HL-60 (cell line): ENCODE measurements at regions not wholly inside any gene's neighbourhood (a gene's known extent, or its start where the extent isn't known, plus 50 kb on each side); places are given as distances from the start of the nearest gene placed in this dataset.

Experiments used
- DNase-seq, 2 experiments: peaks; one replicate each; pipeline ENCODE4 v3.0.0-alpha.2; 2010 to 2020; ENCODE audit warnings: low read depth in 1 of 2, low spot score in 1 of 2
- H3K27ac ChIP-seq: fragments of 250-450 bp; sonication (Bioruptor Pico); replicated peaks from 2 replicates; pipeline ENCODE4 v1.5.1; 2020; ENCODE audit warnings: mild to moderate bottlenecking, moderate library complexity
- H3K27me3 ChIP-seq: fragments of 250-450 bp; sonication (Bioruptor Pico); 2 replicates; pipeline ENCODE4 v1.5.1; 2021; ENCODE audit warnings: mild to moderate bottlenecking, moderate library complexity; ENCODE audit not compliant: insufficient read depth, poor library complexity, severe bottlenecking
- H3K4me3 ChIP-seq: replicated peaks from 2 replicates; pipeline ENCODE4 v1.5.1; 2011; ENCODE audit warnings: mild to moderate bottlenecking, control low read depth, low read length; ENCODE audit not compliant: insufficient read depth
- GABPA ChIP-seq: IDR thresholded peaks from 2 replicates; pipeline ENCODE4 v1.6.1; 2012; ENCODE audit warnings: low read depth
- POLR2AphosphoS5 ChIP-seq: IDR thresholded peaks from 2 replicates; pipeline ENCODE4 v1.6.1; 2012; ENCODE audit warnings: low read depth
- SPI1 ChIP-seq: IDR thresholded peaks from 2 replicates; pipeline ENCODE4 v1.6.1; 2012; ENCODE audit warnings: low read depth, mild to moderate bottlenecking, borderline replicate concordance
- TF ChIP-seq, protein P1 (sequence below): IDR thresholded peaks from one replicate; pipeline ENCODE4 v1.5.1; 2011; ENCODE audit warnings: low read length, control low read depth, inconsistent platforms; ENCODE audit not compliant: insufficient read depth
- TF ChIP-seq, protein P2 (sequence below): IDR thresholded peaks from 2 replicates; pipeline ENCODE4 v1.6.1; 2012; ENCODE audit warnings: low read depth; ENCODE audit not compliant: insufficient replicate concordance

DNA sequence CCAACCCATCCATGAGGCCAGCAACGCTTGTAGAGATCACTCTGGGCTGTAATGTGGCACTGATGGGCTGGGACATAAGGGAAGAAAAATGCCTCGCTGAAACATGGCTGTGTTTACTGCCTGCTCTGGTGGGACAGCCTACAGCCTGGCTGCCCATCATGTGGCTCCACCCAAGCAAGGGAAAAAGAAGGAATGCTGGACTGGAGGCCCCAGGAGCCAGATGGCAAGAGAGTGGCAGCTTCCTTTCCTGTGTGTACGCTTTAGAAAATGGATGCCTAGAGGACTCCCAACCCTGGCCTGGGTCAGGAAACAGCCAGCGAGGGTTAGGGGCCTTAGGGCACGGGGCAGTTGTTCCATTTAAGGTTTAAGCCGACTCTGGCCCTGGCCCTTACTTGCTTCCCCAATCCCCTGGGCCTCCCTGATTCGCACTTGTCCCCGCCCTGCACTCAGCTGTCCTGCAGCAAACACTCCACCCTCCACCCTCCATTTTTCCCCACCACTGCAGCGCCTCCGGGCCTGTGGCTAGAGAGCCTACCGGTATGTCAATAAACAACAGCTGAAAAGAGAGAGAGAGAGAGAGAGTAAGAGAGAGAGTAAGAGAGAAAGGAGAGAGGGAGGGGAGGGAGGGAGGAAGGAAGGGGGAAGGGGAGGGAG, 819.4 kb downstream of the SEMA5A start:
- Histone ChIP-seq H3K27me3 (no peaks in the 10 kb centered on the region), H3K27ac (no peak overlapping the region), H3K4me3 (no peak overlapping the region)
- TF ChIP-seq, protein P1, sequence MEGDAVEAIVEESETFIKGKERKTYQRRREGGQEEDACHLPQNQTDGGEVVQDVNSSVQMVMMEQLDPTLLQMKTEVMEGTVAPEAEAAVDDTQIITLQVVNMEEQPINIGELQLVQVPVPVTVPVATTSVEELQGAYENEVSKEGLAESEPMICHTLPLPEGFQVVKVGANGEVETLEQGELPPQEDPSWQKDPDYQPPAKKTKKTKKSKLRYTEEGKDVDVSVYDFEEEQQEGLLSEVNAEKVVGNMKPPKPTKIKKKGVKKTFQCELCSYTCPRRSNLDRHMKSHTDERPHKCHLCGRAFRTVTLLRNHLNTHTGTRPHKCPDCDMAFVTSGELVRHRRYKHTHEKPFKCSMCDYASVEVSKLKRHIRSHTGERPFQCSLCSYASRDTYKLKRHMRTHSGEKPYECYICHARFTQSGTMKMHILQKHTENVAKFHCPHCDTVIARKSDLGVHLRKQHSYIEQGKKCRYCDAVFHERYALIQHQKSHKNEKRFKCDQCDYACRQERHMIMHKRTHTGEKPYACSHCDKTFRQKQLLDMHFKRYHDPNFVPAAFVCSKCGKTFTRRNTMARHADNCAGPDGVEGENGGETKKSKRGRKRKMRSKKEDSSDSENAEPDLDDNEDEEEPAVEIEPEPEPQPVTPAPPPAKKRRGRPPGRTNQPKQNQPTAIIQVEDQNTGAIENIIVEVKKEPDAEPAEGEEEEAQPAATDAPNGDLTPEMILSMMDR, result no peak
- TF ChIP-seq, protein P2, sequence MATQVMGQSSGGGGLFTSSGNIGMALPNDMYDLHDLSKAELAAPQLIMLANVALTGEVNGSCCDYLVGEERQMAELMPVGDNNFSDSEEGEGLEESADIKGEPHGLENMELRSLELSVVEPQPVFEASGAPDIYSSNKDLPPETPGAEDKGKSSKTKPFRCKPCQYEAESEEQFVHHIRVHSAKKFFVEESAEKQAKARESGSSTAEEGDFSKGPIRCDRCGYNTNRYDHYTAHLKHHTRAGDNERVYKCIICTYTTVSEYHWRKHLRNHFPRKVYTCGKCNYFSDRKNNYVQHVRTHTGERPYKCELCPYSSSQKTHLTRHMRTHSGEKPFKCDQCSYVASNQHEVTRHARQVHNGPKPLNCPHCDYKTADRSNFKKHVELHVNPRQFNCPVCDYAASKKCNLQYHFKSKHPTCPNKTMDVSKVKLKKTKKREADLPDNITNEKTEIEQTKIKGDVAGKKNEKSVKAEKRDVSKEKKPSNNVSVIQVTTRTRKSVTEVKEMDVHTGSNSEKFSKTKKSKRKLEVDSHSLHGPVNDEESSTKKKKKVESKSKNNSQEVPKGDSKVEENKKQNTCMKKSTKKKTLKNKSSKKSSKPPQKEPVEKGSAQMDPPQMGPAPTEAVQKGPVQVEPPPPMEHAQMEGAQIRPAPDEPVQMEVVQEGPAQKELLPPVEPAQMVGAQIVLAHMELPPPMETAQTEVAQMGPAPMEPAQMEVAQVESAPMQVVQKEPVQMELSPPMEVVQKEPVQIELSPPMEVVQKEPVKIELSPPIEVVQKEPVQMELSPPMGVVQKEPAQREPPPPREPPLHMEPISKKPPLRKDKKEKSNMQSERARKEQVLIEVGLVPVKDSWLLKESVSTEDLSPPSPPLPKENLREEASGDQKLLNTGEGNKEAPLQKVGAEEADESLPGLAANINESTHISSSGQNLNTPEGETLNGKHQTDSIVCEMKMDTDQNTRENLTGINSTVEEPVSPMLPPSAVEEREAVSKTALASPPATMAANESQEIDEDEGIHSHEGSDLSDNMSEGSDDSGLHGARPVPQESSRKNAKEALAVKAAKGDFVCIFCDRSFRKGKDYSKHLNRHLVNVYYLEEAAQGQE, result no peak
- TF ChIP-seq GABPA (no peak), SPI1 (no peak), POLR2AphosphoS5 (no peak)
- no peak for DNase-seq

DNA sequence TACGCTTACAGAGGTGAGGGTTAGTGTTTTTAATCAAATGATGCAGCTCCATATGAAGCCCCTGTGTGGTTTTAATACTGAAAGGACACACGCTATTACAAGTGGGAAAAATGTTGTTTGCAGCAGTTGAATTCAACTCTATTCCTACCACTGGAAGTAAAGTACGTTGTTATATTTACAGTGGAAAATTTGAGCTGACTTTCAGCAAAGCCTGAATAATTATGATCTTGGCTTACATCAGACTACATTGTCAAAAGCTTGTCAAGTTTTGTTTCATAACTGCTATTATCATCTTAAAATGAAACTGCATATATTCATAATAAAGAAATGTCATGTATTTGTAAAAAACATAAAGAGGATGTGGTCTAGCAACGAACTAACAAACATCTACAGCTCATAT, 818.5 kb downstream of the SEMA5A start:
- H3K4me3 ChIP-seq, result no peak overlapping the region
- H3K27me3 ChIP-seq, result no peaks in the 10 kb centered on the region
- TF ChIP-seq SPI1 (no peak), POLR2AphosphoS5 (no peak), GABPA (no peak)
- TF ChIP-seq, protein P1, result no peak
- TF ChIP-seq, protein P2, result no peak
- no peak for DNase-seq
- H3K27ac ChIP-seq, result no peak overlapping the region

DNA sequence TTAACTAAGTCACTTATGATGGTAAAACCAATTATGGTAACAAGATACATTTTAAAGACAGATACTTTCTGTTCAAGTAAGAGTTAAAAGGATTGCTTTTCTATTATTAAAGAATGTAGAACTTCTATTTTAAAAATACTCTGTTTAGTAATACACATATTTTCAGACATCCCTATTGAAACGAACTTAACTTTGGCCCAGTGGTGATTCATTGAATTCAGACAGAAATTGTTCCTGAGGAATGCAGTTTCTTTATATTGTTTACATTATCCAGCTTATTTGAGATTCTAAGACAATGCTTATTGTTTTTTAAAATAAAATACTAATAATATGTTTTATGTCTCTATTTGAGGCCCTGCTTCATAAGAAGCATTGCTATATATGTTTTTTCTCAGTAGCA, 816.4 kb downstream of the SEMA5A start:
- TF ChIP-seq POLR2AphosphoS5 (no peak), SPI1 (no peak), GABPA (no peak)
- TF ChIP-seq, protein P1, result no peak
- TF ChIP-seq, protein P2, result no peak
- Histone ChIP-seq H3K27me3 (no peaks in the 10 kb centered on the region), H3K4me3 (no peak overlapping the region), H3K27ac (no peak overlapping the region)
- DNase-seq, result no peak
